Adipocyte (in vitro differentiated cells): ENCODE measurements at regions not wholly inside any gene's neighbourhood (a gene's known extent, or its start where the extent isn't known, plus 50 kb on each side); places are given as distances from the start of the nearest gene placed in this dataset.
A peak's percentile ranks its signal among the peaks of the same experiment; 100 is the strongest.

Experiments
- DNase-seq: peaks from one replicate; pipeline ENCODE4 v3.0.0-alpha.2; 2015; ENCODE audit warnings: low read depth
- H3K27me3 ChIP-seq: replicated peaks from 2 replicates; pipeline ENCODE4 v1.7.0; 2013; ENCODE audit warnings: mild to moderate bottlenecking, low read length, moderate library complexity; ENCODE audit not compliant: control insufficient read depth, insufficient read depth
- H3K36me3 ChIP-seq: 2 replicates; pipeline ENCODE4 v1.7.0; 2013; ENCODE audit warnings: low read length, mild to moderate bottlenecking, moderate library complexity; ENCODE audit not compliant: control insufficient read depth, insufficient read depth, severe bottlenecking
- H3K4me1 ChIP-seq: 2 replicates; pipeline ENCODE4 v1.7.0; 2013; ENCODE audit warnings: mild to moderate bottlenecking, low read length, moderate library complexity; ENCODE audit not compliant: control insufficient read depth, insufficient read depth
- H3K4me3 ChIP-seq: 2 replicates; pipeline ENCODE4 v1.7.0; 2013; ENCODE audit warnings: mild to moderate bottlenecking, low read length, moderate library complexity
- H3K9ac ChIP-seq: 2 replicates; pipeline ENCODE4 v1.7.0; 2013; ENCODE audit warnings: mild to moderate bottlenecking, low read length, moderate library complexity
- H3K9me3 ChIP-seq: 2 replicates; pipeline ENCODE4 v1.7.0; 2013; ENCODE audit warnings: mild to moderate bottlenecking, low read length, moderate library complexity; ENCODE audit not compliant: control insufficient read depth

DNA sequence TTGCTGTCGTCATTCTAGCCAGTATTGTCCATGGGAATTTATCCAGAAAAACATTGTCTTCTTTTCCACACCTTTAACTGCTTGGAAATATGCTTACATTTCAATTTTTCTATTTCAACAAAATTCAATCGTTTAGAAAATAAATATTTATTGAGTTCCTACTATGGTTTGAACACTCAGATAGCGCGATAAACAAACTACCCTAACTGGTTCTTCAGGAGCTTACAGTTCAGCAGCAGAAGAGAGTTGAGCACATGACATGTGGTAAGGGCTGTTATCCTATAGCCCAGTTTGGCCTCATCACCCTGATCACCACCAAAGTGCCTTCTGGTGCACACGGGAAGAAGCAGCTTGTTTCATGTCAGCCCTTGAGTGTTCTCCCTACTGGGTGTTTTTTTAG, 375.2 kb upstream of the SMIM21 start:
- Histone ChIP-seq H3K9me3 (no peaks in the 10 kb centered on the region), H3K4me1 (no peaks in the 10 kb centered on the region), H3K9ac (no peak overlapping the region), H3K27me3 (peaks cover 3% of the 10 kb centered on the region), H3K36me3 (no peaks in the 10 kb centered on the region), H3K4me3 (no peak overlapping the region)
- DNase-seq, result no peak

- Histone ChIP-seq H3K36me3 (no peaks in the 10 kb centered on the region), H3K9ac (no peak overlapping the region), H3K9me3 (peaks cover 4% of the 10 kb centered on the region), H3K4me1 (no peaks in the 10 kb centered on the region), H3K4me3 (no peak overlapping the region), H3K27me3 (peaks cover 3% of the 10 kb centered on the region)
- DNase-seq, result no peak
These were observed 373.7 kb upstream of the SMIM21 start for GRCh38 chr18:75801178-75801577.

- Histone ChIP-seq H3K4me1 (no peaks in the 10 kb centered on the region), H3K9ac (no peak overlapping the region), H3K27me3 (peaks cover 3% of the 10 kb centered on the region), H3K36me3 (no peaks in the 10 kb centered on the region), H3K4me3 (no peak overlapping the region), H3K9me3 (peaks cover 4% of the 10 kb centered on the region)
- DNase-seq, result no peak
These were observed 372.8 kb upstream of the SMIM21 start for GRCh38 chr18:75800331-75800648.

GRCh38 chr18:75799449-75800330, 372.2 kb upstream of the SMIM21 start:
- no peak overlapping the region for H3K9ac ChIP-seq
- peaks cover 3% of the 10 kb centered on the region for H3K27me3 ChIP-seq
- DNase-seq, result no peak

GRCh38 chr18:75797046-75797445, 369.5 kb upstream of the SMIM21 start:
- Histone ChIP-seq H3K27me3 (peaks cover 3% of the 10 kb centered on the region), H3K4me1 (no peaks in the 10 kb centered on the region)
- no peak for DNase-seq

More at GRCh38 chr18:75799449-75800330, 372.2 kb upstream of the SMIM21 start:
- no peak overlapping the region for H3K4me3 ChIP-seq
- no peaks in the 10 kb centered on the region for H3K4me1 ChIP-seq
- no peaks in the 10 kb centered on the region for H3K36me3 ChIP-seq
- peaks cover 4% of the 10 kb centered on the region for H3K9me3 ChIP-seq

GRCh38 chr18:75790796-75791195, 363.3 kb upstream of the SMIM21 start:
- no peaks in the 10 kb centered on the region for H3K27me3 ChIP-seq
- no peak overlapping the region for H3K4me3 ChIP-seq
- DNase-seq, result no peak
- H3K9ac ChIP-seq, result no peak overlapping the region
- H3K36me3 ChIP-seq, result no peaks in the 10 kb centered on the region
- H3K9me3 ChIP-seq, result peaks cover 10% of the 10 kb centered on the region
- no peaks in the 10 kb centered on the region for H3K4me1 ChIP-seq

More at GRCh38 chr18:75797046-75797445, 369.5 kb upstream of the SMIM21 start:
- Histone ChIP-seq H3K4me3 (no peak overlapping the region), H3K9me3 (peaks cover 14% of the 10 kb centered on the region), H3K36me3 (no peaks in the 10 kb centered on the region), H3K9ac (no peak overlapping the region)

DNA sequence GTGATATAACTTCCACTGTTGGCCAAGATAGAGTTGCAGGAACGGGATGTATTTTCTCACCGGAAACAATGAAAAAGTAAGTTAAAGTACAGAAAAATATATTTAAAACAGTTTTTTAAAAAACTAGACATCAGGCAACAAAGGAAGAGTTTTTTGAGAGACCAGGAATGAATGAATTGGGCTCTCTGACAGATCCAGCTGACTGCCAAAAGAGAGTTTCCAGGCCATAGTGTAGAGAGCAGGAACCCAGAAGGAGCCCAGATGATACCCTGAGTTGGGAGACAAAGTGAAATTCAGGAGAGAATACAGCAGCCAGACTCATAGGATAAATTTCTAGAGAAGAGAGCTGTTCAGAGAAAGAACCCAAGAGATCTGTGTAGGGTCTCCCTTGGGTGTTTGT, 362.6 kb upstream of the SMIM21 start:
- no peak for DNase-seq
- Histone ChIP-seq H3K9me3 (peaks cover 10% of the 10 kb centered on the region), H3K27me3 (no peaks in the 10 kb centered on the region), H3K4me3 (no peak overlapping the region), H3K4me1 (no peaks in the 10 kb centered on the region), H3K9ac (no peak overlapping the region), H3K36me3 (no peaks in the 10 kb centered on the region)

DNA sequence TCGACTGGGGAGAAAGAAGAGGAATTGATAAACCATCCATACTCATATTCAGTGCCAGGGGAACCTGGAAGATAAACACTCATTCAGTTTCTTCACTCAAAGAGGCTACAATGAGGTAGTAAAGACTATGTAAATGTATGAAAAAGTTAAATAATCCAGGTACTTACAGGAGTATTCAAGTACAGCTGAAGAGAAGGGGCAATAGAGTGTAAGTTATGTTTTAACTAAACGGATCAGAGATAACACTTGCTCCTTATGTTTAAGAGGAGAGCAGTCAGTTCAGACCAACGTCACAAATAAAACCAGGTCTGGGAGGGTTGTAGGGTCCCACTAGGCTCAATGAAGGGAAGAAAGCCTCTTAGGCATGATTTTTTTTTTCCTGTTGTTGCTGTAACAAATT, 358.3 kb upstream of the SMIM21 start:
- no peaks in the 10 kb centered on the region for H3K36me3 ChIP-seq
- no peak for DNase-seq
- H3K9me3 ChIP-seq, result no peaks in the 10 kb centered on the region
- H3K27me3 ChIP-seq, result peaks cover 9% of the 10 kb centered on the region
- H3K4me1 ChIP-seq, result no peaks in the 10 kb centered on the region
- H3K4me3 ChIP-seq, result no peak overlapping the region
- H3K9ac ChIP-seq, result no peak overlapping the region

- no peak overlapping the region for H3K9ac ChIP-seq
- no peaks in the 10 kb centered on the region for H3K4me1 ChIP-seq
- H3K36me3 ChIP-seq, result no peaks in the 10 kb centered on the region
- DNase-seq, result no peak
- no peak overlapping the region for H3K4me3 ChIP-seq
- H3K9me3 ChIP-seq, result no peaks in the 10 kb centered on the region
- peaks cover 9% of the 10 kb centered on the region for H3K27me3 ChIP-seq
These were observed 357.7 kb upstream of the SMIM21 start for GRCh38 chr18:75785206-75785605.

DNA sequence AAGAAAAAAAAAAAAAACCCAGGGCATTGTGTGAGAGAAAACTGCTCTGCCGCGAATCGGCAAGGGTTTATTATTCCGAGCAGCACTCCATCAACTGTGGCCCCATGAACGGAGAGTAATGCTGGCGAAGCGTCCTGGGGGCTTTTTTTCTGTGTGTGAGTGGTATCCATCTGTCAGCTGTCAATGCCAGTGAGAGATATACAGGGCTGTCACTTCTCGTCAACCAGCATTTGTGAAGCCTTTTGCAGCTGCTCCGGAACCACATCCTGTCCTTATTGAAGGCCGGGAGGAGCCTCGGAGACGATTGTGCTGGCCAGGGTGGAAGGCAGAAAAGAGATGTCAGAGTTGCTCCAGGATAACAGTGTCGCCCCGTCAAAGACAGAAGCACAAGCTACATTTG, 356.9 kb upstream of the SMIM21 start:
- Histone ChIP-seq H3K9me3 (no peaks in the 10 kb centered on the region), H3K36me3 (no peaks in the 10 kb centered on the region), H3K27me3 (peaks cover 9% of the 10 kb centered on the region), H3K9ac (no peak overlapping the region), H3K4me1 (no peaks in the 10 kb centered on the region), H3K4me3 (peak overlapping the region; percentile 71)
- DNase-seq, result no peak

DNA sequence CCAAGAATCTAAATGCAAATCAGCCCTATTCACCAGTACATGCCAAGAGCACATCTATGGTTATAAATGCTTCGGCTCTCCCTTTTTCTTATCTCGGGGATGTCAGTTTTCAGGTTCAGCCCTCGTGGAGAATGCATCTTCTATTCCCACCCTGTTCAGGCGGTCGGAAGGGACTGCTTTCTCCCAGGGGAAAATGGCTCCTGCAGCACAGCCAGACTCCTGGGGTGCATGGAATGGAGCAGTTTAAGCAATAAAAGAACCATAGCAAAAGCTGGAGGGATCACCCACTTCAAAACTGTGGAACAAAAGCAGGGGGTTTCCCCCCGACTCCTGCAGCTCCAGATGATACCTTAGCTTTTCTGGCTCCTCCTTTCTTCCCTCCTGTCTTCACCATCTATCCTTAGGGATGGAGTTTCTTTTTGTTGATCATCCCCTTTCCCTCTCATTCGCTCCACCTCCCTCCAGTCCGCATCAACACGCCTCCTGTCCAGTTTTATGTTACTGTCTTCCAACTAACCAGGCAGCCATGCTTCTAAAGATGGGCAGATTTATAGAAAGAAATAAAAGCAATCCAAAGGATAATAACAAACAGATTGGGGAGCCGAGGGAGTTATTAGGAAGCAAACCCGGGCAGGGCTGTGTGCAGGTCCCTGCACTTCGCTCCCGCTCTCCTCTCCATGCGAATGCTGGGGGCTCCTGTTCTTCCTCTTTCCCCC, 356.2 kb upstream of the SMIM21 start:
- peak overlapping the region; percentile 71 for H3K4me3 ChIP-seq
- H3K36me3 ChIP-seq, result no peaks in the 10 kb centered on the region
- DNase-seq, result no peak
- H3K4me1 ChIP-seq, result no peaks in the 10 kb centered on the region
- no peak overlapping the region for H3K9ac ChIP-seq
- peaks cover 9% of the 10 kb centered on the region for H3K27me3 ChIP-seq
- no peaks in the 10 kb centered on the region for H3K9me3 ChIP-seq
